Peyer's patch (tissue), 4 donors: ENCODE measurements at regions not wholly inside any gene's neighbourhood (a gene's known extent, or its start where the extent isn't known, plus 50 kb on each side); places are given as distances from the start of the nearest gene placed in this dataset.

Experiments
- POLR2A ChIP-seq, 2 donors: fragments of 450-650 bp; IDR thresholded peaks; one replicate each; pipeline ENCODE4 v1.5.1; 2017; ENCODE audit warnings: antibody characterized with exemption in 2 of 2, mild to moderate bottlenecking in 2 of 2, moderate library complexity in 2 of 2
- TF ChIP-seq, protein P1 (sequence below), 6 experiments: fragments of 450-650 bp in 4 of 6; fragments of 200-600 bp in 2 of 6; sonication (generic) in 1 of 6; IDR thresholded peaks; one replicate each; pipeline ENCODE4 v1.5.1; 2017 to 2019; ENCODE audit warnings: antibody characterized with exemption in 6 of 6, mild to moderate bottlenecking in 3 of 6, moderate library complexity in 1 of 6

DNA sequence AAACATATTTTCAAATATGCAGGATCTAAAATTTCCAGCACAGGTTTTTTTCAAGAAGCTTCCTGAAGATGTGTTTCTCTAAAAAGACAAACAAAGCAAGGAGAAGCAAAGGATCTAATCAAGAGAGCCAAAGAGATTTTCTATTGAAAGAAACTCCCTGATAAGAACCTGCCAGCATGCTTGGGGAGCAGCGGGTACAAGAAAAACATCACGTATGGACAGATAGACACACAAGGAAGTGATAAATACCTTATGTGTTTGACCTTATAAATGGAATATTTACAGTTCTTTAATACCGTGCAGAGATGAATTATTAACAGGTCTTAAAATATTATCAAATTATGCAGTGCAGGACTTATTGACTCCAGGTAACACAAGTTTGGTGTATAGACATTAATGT lies 562.1 kb downstream of the DACH1 start:
- no peak for TF ChIP-seq POLR2A (IDR thresholded peaks at IDR 0.05)
- TF ChIP-seq, protein P1, sequence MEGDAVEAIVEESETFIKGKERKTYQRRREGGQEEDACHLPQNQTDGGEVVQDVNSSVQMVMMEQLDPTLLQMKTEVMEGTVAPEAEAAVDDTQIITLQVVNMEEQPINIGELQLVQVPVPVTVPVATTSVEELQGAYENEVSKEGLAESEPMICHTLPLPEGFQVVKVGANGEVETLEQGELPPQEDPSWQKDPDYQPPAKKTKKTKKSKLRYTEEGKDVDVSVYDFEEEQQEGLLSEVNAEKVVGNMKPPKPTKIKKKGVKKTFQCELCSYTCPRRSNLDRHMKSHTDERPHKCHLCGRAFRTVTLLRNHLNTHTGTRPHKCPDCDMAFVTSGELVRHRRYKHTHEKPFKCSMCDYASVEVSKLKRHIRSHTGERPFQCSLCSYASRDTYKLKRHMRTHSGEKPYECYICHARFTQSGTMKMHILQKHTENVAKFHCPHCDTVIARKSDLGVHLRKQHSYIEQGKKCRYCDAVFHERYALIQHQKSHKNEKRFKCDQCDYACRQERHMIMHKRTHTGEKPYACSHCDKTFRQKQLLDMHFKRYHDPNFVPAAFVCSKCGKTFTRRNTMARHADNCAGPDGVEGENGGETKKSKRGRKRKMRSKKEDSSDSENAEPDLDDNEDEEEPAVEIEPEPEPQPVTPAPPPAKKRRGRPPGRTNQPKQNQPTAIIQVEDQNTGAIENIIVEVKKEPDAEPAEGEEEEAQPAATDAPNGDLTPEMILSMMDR (IDR thresholded peaks at IDR 0.05): no peak
